Left kidney (tissue), 1 donor: ENCODE measurements at regions not wholly inside any gene's neighbourhood (a gene's known extent, or its start where the extent isn't known, plus 50 kb on each side); places are given as distances from the start of the nearest gene placed in this dataset.
"Not testable (repeated sequence)": the region's sequence is repeated elsewhere in the genome, so short reads cannot be mapped to it uniquely, and the experiment has no call there.

ENCODE experiments used
- DNase-seq: peaks from one replicate; pipeline ENCODE4 v3.0.0-alpha.2; 2013

DNA sequence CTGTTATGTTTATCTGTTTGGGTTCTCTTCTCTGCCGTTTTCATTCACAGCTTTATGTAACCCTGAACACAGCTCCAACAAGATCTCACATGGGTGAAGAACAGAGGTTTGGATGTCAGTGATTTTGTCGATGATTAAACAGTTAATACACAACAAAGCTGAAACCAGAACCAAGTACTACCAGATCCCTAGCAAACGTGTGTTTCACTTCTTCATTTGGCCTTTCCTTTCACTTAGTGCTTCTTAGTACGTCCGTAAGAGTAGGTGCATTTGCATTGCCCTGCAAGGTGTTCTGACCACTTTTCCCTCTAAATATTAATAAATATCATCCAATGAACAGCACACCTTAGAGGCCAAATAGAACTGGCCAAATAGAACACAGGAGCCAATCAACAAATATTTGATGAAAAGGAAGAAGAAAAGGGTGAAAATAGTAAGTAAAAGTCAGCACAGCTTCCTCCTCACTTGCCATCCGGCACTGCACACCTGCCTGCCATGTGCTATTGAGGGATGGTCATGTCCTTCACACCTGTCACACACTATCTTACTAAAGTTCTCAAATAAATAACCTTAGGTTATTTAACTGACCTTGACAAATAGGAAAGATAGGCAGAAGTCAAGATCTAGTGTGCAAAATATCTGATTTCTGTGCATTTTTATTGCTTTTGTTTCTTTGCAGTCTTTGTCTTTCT is 252.6 kb upstream of the ANKRD30A start:
- DNase-seq, result no peak

- DNase-seq, result no peak
Measured at GRCh38 chr10:36840788-36841187, 284.6 kb upstream of the ANKRD30A start.

DNA sequence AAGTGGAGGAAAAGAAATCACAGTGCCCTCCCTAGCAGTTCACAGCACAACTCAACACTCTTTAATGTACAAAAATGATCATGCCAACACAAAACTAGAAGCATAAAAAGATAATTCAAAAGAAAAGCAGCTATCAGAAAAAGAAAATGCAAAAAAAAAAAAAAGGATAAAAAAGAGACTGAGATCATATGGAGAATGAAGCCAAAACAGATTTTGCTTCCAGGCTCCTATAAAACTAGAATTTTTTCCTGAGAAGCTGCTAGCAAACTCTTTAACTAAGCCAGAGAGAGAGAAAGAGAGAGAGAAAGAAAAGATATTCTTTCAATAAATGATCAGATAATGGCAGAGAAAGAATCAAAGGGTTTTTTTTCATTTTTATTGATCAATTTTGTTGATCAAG is 288.0 kb upstream of the ANKRD30A start:
- no peak for DNase-seq

- no peak for DNase-seq
Measured at GRCh38 chr10:36819781-36820180, 305.6 kb upstream of the ANKRD30A start.

- DNase-seq, result no peak
Measured at GRCh38 chr10:36817898-36818297, 307.5 kb upstream of the ANKRD30A start.

GRCh38 chr10:36808625-36809362 is 316.6 kb upstream of the ANKRD30A start:
- no peak for DNase-seq

- DNase-seq, result no peak
Measured at GRCh38 chr10:36803229-36803628, 322.2 kb upstream of the ANKRD30A start.

- peak; percentile 50 for DNase-seq
Measured at GRCh38 chr10:36802490-36803153, 322.8 kb upstream of the ANKRD30A start.

DNA sequence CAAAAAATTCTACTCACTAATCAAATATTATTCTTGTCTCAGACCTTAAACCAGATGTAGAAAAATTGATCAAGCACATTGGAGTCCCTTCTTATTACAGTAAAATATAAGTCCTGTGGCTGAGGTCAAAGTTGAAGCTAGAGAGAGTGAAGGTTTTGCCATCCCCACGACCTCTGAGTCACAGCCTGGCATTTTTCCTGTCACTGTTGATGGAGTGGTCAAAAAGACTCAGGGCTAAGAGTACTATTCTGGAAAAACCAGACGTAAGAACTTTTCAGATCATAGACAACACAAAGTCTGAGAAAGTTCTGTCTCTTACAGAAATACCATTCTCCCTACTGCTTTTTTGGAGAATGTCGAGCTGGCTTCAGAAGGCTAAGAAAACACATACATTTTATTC is 323.7 kb upstream of the ANKRD30A start:
- no peak for DNase-seq

DNA sequence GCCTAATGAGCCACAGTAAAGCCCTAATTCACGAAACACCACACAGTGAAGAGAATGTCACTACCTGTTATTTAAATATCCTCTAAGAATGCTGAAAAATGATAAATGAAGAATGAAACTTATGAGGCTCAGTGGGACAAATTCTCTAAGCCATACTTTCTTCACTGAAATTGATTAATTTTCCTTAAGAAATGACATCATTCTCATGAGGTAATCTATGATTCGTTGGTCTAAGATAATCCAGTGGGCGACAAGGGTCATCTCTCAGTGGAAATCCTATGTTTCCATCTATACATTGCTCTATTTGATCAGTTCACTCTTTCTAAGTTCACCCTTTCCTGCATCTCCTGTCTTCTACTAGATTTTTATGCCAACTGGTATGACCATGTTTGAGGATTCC is 330.4 kb upstream of the ANKRD30A start:
- DNase-seq, result no peak

GRCh38 chr10:36789974-36790373 is 335.4 kb upstream of the ANKRD30A start:
- DNase-seq, result no peak

GRCh38 chr10:36788152-36788551 is 337.2 kb upstream of the ANKRD30A start:
- DNase-seq, result no peak

GRCh38 chr10:36783400-36783799 is 342.0 kb upstream of the ANKRD30A start:
- no peak for DNase-seq

DNA sequence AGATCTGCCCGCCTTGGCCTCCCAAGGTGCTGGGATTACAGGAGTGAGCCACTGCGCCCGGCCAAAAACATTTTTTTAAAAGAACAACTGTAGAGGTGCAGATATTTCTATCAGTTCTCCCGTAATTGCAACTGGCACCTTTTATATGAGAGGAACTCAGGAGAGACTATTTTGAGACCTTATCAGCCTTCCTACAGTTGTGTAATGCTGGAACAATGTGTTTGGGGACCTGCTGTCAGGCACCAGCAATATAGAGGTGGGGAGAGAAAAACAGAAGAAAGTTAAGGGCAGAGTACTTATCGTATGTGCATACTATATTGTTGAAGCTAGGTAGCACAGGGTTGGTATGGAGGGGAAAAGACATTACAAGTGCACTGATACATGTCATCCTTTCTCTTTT is 343.8 kb upstream of the ANKRD30A start:
- DNase-seq, result no peak

DNA sequence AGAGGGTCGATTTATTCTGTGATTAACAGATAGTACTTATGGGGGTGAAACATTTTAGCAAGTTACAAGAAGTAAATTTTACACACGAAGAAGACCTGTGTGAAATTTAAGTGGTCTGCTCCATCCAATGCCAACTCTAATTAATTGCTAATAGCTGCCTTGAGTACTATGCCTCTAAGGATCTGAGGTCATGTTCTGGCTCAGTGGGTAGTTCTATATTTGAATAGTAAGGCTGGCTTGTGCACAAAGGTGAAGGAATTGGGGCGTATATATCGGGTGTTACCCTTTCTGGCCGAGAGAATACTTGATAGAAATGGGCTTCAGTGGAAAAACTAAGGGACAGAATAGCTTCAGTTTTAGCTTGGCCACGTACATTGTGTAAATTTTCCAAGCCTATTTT is 345.2 kb upstream of the ANKRD30A start:
- DNase-seq, result no peak

DNA sequence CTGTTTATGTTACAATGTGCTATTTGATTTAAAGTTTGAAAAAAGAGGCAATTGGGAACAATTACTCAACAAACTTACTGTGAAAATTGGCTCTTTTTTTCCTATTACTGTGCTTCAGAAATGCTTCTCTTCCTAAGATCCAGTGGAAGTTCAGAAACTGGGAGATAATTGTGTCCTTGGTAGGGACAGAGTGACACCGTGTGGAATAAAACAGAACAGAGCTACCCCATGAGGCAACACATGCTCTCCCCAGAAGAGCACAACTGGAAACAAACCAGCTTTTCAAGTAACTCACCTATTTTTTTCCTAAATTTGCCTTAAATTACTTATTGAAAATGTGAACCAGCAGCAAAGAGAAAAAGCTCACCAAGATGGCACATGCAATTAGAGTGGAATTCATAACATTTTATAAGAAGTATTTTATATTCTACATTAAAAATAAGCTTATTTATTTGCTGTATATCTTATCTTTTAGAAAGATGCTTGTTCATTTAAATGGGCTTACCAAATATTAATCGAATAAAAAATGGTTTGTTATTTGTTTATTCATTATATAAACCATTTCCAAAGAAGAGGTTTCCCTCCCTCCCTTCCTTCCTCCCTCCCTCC is 346.1 kb upstream of the ANKRD30A start:
- peak; percentile 67 for DNase-seq

GRCh38 chr10:36778651-36779050 is 346.7 kb upstream of the ANKRD30A start:
- DNase-seq, result no peak

- no peak for DNase-seq
Measured at GRCh38 chr10:36773652-36774051, 351.7 kb upstream of the ANKRD30A start.

DNA sequence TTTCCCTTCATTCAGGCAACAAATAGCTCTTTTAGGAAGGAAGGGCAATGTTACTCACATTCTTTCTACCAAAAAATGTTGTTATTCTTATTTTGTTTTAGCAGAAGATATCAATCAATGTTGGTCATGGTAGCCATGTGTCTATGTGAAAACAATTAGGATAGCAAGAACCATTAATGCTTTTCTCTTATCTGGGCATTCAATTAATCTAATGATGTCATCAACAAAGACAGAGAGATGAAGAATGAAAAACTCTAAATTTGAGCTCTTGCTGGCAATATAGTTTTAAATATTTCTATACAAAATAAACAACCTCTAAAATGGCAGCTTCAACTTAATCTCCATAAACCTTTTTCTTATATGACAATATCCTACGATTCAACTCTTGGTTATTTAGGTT is 353.7 kb upstream of the ANKRD30A start:
- DNase-seq, result no peak

GRCh38 chr10:36769741-36770140 is 355.7 kb upstream of the ANKRD30A start:
- DNase-seq, result not testable (repeated sequence)

DNA sequence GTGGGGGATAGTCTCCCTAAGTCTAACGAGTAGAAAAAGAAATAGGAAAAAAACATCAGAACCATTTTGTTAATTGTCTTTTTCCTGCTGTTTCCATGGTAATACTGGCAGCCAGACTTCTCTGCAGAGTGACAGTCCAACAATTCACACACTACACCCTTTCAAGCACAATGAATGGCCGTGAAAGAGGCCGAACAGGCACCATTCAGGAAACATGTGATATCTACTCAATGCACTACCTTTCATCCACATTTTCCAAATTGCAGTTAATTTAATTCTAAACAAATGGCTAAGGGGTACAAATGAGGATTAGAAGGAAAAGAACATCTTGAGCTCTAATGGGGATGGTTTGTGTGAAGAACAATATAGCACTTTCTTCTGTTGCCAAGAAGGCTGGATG is 358.5 kb upstream of the ANKRD30A start:
- no peak for DNase-seq

- DNase-seq, result no peak
Measured at GRCh38 chr10:36766415-36766810, 359.0 kb upstream of the ANKRD30A start.
